ENCODE measurements at regions not wholly inside any gene's neighbourhood (a gene's known extent, or its start where the extent isn't known, plus 50 kb on each side); places are given as distances from the start of the nearest gene placed in this dataset.

DNA sequence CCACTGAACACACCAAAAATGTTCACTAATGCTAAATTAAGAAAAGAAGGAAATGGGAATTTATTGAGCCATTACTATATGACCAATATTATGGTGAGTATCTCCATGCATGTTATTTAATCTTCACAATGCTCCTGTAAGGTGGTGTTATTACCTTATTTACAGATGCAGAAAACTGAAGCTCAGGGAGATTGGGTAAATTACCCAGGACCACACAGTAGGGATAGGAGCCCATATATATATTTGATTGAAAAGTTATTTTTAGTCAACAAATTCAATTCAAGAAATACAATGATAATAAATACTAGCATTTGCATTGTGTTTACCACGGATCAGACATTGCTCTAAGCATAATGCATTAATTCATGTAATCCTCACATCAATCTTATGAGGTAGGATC is 202.2 kb upstream of the FBXO11 start:
- no peak for DNase-seq

DNA sequence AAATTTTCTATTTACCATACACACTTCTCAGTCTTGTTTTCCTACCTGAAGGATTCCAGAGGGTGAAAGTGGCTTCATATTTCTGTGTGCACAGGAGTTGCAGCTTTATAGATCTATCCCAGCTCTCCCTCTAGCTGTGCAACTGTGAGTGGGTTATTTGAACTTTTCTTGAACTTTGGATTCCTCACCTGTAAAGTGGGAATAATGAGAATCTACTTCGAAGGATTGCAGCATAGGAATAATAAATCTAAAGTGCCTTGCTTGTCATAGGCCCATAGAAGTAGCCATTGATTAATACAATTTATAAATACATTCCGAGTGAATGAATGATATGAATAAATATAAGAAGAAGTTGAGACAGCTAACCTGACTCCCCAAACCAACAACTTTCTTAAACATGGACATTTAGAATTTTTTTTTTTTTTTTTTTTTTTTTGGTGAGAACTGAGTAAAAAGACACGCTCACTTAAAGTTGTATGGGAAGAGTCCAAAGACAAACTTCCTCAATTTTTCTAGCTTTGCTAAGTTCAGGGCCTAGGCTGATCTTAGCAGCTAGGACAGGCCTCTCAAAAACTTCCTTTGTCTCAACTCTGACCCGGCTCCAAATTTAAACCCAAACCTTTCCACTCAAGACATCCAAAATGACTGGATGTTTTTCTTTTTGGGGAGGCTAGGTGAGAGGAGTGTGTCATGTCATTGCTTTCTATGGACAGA is 203.3 kb upstream of the FBXO11 start:
- DNase-seq, result no peak

DNA sequence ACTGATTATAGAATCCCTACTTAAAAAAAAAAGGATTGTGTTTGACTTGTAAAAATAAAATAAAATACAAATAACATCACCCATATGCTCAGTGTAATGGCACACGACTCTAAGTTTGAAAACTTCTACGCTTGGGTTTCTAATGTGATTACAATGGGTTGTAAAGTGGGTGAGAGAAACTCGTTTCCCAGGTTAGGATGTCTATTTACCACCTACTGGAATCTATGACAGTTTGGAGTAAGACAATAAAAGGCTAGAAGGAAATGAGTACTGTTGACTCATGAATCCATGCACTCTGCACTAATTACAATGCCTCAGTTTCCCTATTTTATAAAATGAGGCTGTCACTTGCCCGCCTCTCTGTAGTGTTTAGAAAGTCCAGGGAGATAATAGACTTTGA is 204.0 kb upstream of the FOXN2 start:
- no peak for DNase-seq

DNA sequence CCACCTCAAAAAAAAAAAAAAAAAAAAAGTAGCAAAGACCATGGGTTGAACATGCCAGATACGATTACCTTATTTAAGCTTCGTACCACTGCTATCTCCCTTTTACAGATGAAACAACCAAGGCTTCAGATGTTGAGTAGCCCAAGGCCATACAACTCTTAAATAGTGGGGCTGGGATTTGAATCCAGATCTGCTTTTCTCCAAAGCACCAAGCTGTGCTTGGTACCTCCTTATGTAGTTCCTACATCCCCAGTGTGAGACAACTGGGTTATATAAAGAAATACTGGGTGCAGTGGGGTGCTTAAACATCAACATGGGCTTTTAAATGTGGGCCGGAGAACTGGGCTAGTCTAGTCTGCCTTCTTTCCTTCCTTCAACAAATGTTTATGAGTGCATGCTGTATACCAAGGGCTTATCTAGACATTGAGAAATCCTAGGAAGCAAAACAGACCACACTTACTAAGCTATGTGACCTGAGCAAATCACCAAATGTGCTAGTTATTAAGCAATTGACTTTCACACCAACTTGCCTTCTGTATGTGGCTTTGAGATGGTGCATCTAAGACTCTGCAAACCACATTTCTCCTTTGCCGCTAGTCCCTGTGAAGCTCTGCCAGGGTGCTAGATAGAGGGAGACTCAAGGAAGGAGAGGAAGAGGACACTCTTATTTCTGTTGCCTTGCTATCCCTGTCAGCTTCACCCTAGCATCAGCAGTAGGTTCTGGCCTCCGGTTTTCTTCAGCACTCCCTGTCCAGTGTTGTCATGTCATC is 201.4 kb upstream of the FOXN2 start:
- DNase-seq, result no peak

GRCh38 chr2:48113767-48114166 is 200.7 kb upstream of the FOXN2 start:
- DNase-seq, result no peak

DNA sequence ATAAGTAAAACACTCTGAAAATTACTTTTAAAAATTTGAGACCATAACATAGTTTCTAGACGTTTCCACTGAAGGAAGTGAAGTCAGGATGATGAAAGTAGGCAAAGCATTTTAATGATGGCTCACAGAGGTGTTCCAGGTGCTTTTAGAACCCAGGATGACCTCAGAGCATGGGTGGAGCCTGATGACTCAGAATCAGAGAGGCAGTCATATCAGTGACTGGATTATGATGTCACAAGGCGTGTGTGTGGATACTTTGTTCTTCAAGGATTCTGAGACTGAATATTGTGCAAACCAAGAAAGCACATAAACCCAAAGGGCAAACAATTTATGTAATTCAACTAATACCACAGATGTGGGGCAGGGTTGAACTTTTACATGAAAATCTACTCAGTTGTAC is 200.2 kb upstream of the FOXN2 start:
- no peak for DNase-seq

DNA sequence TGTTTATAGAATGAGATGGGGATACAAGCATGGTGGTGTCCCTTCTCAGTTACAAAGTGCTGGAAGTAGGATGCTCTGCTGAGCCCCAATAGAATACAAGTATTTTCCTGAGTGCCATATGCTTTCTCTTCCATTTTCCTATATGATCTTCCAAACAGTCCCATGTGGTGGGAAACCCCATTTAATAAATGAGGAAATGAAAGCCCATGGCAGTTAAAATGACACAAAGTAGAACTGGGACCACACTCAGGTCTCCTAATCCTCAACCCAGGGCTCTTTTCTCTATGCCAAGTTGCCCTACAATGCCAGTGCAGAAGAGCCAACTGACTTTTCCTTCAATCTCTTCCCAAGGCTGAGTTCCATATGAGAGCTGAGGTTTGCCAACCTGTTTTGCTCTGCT is 198.0 kb upstream of the FOXN2 start:
- DNase-seq, result no peak

DNA sequence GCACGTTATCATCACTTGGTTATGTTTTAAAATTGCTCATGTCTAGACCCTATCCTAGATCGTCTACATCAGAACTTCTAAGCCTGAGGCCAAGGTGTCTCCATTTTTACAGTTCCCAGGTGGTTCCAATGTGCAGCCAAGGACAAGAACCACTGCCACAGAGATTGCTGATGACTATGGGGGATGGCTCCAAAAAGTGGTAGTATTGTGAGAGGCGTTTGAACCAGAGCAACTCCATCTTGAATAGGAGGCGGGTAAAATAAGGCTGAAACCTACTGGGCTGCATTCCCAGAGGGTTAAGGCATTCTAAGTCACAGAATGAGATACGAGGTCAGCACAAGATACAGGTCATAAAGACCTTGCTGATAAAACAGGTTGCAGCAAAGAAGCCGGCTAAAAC is 195.6 kb upstream of the FOXN2 start:
- no peak for DNase-seq

GRCh38 chr2:48120112-48120511 is 194.4 kb upstream of the FOXN2 start:
- DNase-seq, result peak; percentile 24

- no peak for DNase-seq
These were observed 193.7 kb upstream of the FOXN2 start for GRCh38 chr2:48120759-48121242.

- DNase-seq, result no peak
These were observed 192.3 kb upstream of the FOXN2 start for GRCh38 chr2:48122166-48122565.

- DNase-seq, result no peak
These were observed 189.9 kb upstream of the FOXN2 start for GRCh38 chr2:48124592-48124991.

DNA sequence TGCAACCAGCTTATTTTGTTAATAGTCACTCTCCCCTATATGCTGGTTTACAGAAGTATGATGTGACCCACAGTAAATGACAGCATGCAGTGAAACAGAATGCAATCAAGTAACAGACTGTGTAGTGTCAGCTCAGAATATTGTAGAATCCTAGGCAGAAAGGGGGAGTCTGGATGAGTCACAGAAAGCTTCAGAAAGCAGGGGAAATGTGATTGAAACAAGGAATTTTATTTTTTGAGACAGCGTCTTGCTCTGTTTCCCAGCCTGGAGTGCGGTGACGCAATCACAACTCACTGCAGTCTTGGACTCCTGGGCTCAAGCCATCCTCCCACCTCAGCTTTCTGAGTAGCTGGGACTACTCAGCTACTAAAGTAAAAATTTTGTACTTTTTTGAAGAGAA is 188.3 kb upstream of the FOXN2 start:
- DNase-seq, result no peak

DNA sequence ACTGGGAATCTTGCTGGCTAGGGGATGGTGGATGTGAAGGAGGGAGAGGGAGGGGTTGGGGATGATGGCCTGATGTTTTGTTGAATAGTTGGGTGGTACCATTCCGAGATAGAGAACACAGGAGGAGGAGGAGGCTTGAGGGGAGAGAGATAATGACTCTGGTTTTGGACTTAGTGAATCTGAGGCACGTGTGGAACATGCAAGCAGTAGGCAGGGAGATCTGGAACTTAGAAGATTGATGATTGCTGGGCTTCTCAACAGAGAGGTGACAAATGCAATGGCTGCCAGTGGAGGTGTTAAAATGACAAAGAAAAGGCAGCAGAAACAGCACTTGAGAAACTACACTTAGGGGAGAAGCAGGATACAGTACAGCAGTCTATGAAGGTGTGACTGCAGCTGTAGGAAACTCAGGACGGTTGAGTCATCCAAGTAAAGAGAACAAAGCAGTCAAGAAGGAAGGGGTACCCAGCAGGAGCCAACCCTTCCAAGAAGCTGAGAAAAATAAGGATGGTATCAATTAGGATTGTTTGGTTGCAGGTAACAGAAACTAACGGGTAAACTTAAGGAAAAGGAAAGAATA is 186.8 kb upstream of the FOXN2 start:
- no peak for DNase-seq

- no peak for DNase-seq
These were observed 185.1 kb upstream of the FOXN2 start for GRCh38 chr2:48129293-48129950.

GRCh38 chr2:48131539-48132270 is 182.8 kb upstream of the FOXN2 start:
- no peak for DNase-seq

DNA sequence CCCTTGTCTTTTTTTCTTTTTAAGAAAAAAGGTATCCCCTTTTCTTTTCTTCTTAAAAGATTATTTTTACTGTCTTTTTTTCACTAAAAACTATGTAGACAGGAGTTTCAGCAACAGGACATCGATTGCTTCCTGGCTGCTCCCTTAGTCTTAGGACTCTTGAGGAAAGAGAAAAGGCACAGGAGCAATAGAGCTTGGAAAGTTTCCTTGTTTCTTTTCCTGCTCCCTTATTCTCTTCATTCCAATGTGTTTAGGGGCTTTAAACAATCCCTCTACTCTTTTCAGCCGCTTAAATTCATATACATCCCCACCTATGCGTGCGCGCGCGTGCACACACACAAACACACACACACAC is 182.2 kb upstream of the FOXN2 start:
- no peak for DNase-seq

- DNase-seq, result no peak
These were observed 179.8 kb upstream of the FOXN2 start for GRCh38 chr2:48134704-48135103.

DNA sequence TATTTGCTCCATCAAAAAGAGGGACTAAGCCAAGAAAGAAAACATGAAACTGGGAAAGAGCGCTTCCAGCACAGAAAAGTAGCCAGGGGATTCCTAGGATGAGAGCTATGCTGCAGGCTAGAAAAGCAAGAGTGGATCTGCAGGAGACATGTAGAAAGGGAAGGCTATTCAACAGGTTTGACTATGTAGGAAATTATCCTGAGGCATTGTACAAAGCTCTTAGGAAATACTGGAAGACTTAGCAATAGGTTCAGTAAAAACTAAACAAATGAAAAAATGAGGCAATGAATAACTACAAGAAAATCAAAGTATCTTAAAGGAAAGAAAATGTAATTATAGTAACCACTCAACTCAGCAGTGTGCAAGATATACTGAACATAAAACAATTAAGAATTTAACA is 178.7 kb upstream of the FOXN2 start:
- DNase-seq, result no peak

DNA sequence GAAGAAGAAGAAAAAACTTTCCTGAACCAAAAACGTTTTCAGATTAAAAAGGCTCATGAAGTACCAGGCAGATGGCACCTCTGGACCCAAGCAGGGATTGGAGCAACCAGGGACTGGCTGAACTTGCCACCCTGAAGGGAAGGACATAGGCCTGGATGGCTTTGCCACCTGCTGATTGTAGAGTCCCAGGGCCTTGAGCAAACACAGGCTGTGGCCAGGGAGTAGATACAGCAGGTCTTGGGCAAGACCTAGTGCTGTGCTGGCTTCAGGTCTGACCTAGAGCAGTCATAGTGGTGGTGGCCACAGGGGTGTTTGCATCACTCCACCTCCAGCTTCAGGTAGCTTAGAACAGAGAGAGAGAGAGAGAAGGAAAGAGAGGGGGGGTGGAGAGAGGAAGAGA is 176.7 kb upstream of the FOXN2 start:
- DNase-seq, result no peak

DNA sequence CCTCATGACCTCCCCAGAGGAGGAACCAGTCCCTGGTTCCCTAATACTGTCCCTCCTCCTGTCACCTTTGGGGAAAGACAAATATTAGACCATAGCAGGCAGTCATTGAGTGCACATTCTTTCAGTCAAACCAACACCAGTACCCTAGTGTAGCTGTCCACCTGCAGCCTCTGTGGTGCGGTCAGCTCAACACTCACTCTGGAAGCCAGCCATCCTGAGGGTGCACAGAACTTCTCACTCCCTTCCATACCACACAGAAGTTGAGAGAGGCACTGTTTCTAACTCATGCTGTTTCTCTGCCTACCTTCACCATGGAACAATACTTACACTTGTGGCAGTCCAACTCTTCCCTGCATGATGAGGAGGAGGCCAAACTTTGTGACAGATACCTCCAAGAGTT is 175.6 kb upstream of the FOXN2 start:
- DNase-seq, result no peak

DNA sequence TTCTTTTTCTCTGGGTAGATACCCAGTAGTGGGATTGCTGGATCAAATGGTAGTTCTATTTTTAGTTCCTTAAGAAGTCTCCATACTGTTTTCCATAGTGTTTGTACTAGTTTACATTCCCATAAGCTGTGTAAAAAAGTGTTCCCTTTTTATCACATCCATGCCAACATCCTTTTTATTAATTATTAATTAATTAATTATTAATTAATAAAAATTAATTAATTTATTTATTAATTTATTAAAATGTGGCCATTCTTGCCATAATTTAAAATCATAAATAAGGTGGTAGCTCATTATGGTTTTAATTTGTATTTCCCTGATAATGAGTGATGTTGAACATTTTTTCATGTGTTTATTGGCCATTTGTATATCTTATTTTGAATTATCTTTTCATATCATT is 173.9 kb upstream of the FOXN2 start:
- no peak for DNase-seq

GRCh38 chr2:48144777-48145176 is 169.7 kb upstream of the FOXN2 start:
- peak; percentile 37 for DNase-seq

Measured in NCI-H345 (cell line).